Body of pancreas (tissue), 4 donors: ENCODE measurements at regions not wholly inside any gene's neighbourhood (a gene's known extent, or its start where the extent isn't known, plus 50 kb on each side); places are given as distances from the start of the nearest gene placed in this dataset.

ENCODE experiments used
- POLR2A ChIP-seq, 3 donors: fragments of 450-650 bp; IDR thresholded peaks; one replicate each; pipeline ENCODE4 v1.6.1; 2016; ENCODE audit warnings: antibody characterized with exemption in 3 of 3, mild to moderate bottlenecking in 2 of 3
- TF ChIP-seq, protein P1 (sequence below), 7 experiments: fragments of 450-650 bp in 4 of 7; fragments of 200-600 bp in 3 of 7; sonication (generic) in 3 of 7; IDR thresholded peaks; one replicate each; pipeline ENCODE4 v1.5.1; 2016 to 2019; ENCODE audit warnings: antibody characterized with exemption in 7 of 7

GRCh38 chr4:176845636-176846035, 52.9 kb upstream of the VEGFC start:
- TF ChIP-seq, protein P1, sequence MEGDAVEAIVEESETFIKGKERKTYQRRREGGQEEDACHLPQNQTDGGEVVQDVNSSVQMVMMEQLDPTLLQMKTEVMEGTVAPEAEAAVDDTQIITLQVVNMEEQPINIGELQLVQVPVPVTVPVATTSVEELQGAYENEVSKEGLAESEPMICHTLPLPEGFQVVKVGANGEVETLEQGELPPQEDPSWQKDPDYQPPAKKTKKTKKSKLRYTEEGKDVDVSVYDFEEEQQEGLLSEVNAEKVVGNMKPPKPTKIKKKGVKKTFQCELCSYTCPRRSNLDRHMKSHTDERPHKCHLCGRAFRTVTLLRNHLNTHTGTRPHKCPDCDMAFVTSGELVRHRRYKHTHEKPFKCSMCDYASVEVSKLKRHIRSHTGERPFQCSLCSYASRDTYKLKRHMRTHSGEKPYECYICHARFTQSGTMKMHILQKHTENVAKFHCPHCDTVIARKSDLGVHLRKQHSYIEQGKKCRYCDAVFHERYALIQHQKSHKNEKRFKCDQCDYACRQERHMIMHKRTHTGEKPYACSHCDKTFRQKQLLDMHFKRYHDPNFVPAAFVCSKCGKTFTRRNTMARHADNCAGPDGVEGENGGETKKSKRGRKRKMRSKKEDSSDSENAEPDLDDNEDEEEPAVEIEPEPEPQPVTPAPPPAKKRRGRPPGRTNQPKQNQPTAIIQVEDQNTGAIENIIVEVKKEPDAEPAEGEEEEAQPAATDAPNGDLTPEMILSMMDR (IDR thresholded peaks at IDR 0.05): no peak
- no peak for TF ChIP-seq POLR2A (IDR thresholded peaks at IDR 0.05)
